22Rv1 (cell line): ENCODE measurements at regions not wholly inside any gene's neighbourhood (a gene's known extent, or its start where the extent isn't known, plus 50 kb on each side); places are given as distances from the start of the nearest gene placed in this dataset.

Experiments used
- H3K27ac ChIP-seq: fragments of 450-650 bp; 2 replicates; pipeline ENCODE4 v1.5.1; 2017
- CTCF ChIP-seq: fragments of 450-650 bp; IDR thresholded peaks from 2 replicates; pipeline ENCODE4 v1.5.1; 2017; ENCODE audit warnings: mild to moderate bottlenecking
- ZFX ChIP-seq: fragments of 450-650 bp; IDR thresholded peaks from 2 replicates; pipeline ENCODE4 v1.6.1; 2017; ENCODE audit warnings: antibody characterized with exemption, borderline replicate concordance

- no peak overlapping the region for H3K27ac ChIP-seq
- TF ChIP-seq CTCF (no peak), ZFX (no peak)
Measured at GRCh38 chr1:30315185-30315960, 408.0 kb downstream of the MATN1 start.

GRCh38 chr1:30314591-30314990 is 408.8 kb downstream of the MATN1 start:
- no peak overlapping the region for H3K27ac ChIP-seq
- TF ChIP-seq ZFX, result no peak
- no peak for TF ChIP-seq CTCF

- TF ChIP-seq CTCF (no peak), ZFX (no peak)
- H3K27ac ChIP-seq, result no peak overlapping the region
Measured at GRCh38 chr1:30313584-30313983, 409.8 kb downstream of the MATN1 start.

GRCh38 chr1:30313176-30313575 is 410.2 kb downstream of the MATN1 start:
- TF ChIP-seq CTCF, result no peak
- no peak for TF ChIP-seq ZFX
- no peak overlapping the region for H3K27ac ChIP-seq

GRCh38 chr1:30312226-30312625 is 411.2 kb downstream of the MATN1 start:
- H3K27ac ChIP-seq, result no peak overlapping the region
- no peak for TF ChIP-seq CTCF
- no peak for TF ChIP-seq ZFX

- TF ChIP-seq ZFX (no peak), CTCF (no peak)
- H3K27ac ChIP-seq, result no peak overlapping the region
Measured at GRCh38 chr1:30311749-30312148, 411.6 kb downstream of the MATN1 start.

GRCh38 chr1:30310966-30311742 is 412.2 kb downstream of the MATN1 start:
- TF ChIP-seq ZFX, result no peak
- TF ChIP-seq CTCF, result no peak
- no peak overlapping the region for H3K27ac ChIP-seq
